ENCODE measurements at regions not wholly inside any gene's neighbourhood (a gene's known extent, or its start where the extent isn't known, plus 50 kb on each side); places are given as distances from the start of the nearest gene placed in this dataset.
A peak's percentile ranks its signal among the peaks of the same experiment; 100 is the strongest.

DNA sequence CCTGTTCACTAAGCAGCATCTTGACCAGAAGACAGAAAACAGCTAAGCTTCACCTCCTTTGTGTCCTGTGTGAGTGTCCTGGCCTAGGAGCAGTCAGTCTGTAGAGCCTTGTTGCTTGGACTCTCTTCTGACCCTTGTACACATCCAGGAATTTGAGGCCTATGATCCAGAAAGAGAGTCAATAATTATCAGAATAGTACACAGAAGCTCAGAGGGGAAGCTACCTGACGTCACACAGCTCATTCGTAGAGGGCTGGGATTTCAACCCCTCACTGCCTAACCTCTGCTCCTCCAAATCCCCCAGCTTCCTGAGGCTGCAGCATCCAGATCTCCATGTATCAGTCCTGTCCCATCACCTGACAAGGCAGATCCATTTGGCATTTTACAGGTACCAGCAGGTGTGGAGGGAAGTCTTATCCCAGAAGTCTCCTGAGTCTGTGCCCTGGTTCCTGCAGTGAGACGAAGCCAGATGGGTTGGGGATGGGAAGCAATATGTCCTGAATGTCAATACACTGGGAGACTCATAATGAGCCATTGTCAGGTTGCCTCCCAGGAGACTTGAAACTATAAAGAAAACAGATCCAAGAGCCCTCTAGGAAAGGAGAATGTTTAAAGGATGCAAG is 203.1 kb downstream of the MINAR1 start:
- CTCF ChIA-PET, result no interaction called here
- Histone ChIP-seq H3K27me3 (ENCODE audit: low read length) (peaks cover 21% of the 10 kb centered on the region), H3K4me2 (ENCODE audit: low read length) (no peak overlapping the region), H3K79me2 (ENCODE audit: low read length) (no peaks in the 10 kb centered on the region), H3F3A (ENCODE audit: low read length, unreplicated experiment) (no peaks in the 10 kb centered on the region), H2AFZ (ENCODE audit: low read length) (no peak overlapping the region), H3K4me1 (ENCODE audit: insufficient read depth, low read length) (peaks cover 8% of the 10 kb centered on the region), H3K9ac (ENCODE audit: low read length) (no peak overlapping the region), H3K4me3 (ENCODE audit: low read length) (no peak overlapping the region), H3K27ac (ENCODE audit: low read length) (no peak overlapping the region), H3K36me3 (ENCODE audit: low read depth, low read length) (no peaks in the 10 kb centered on the region), H3K9me2 (replicated peaks; ENCODE audit: low read length) (no peaks in the 10 kb centered on the region), H3K9me3 (ENCODE audit: low read length) (no peaks in the 10 kb centered on the region), H4K20me1 (ENCODE audit: low read length) (no peaks in the 10 kb centered on the region)
- TF ChIP-seq, protein P1, sequence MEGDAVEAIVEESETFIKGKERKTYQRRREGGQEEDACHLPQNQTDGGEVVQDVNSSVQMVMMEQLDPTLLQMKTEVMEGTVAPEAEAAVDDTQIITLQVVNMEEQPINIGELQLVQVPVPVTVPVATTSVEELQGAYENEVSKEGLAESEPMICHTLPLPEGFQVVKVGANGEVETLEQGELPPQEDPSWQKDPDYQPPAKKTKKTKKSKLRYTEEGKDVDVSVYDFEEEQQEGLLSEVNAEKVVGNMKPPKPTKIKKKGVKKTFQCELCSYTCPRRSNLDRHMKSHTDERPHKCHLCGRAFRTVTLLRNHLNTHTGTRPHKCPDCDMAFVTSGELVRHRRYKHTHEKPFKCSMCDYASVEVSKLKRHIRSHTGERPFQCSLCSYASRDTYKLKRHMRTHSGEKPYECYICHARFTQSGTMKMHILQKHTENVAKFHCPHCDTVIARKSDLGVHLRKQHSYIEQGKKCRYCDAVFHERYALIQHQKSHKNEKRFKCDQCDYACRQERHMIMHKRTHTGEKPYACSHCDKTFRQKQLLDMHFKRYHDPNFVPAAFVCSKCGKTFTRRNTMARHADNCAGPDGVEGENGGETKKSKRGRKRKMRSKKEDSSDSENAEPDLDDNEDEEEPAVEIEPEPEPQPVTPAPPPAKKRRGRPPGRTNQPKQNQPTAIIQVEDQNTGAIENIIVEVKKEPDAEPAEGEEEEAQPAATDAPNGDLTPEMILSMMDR (conservative IDR thresholded peaks at IDR 0.05; ENCODE audit: low read depth, low read length), result no peak
- TF ChIP-seq EZH2phosphoT487 (IDR thresholded peaks at IDR 0.05; ENCODE audit: borderline replicate concordance, low read length), result no peak
- TF ChIP-seq EZH2 (IDR thresholded peaks at IDR 0.05; ENCODE audit: low read length, unreplicated experiment), result no peak
- POLR2A ChIA-PET (ENCODE audit: unreplicated experiment), result interaction anchor here (0.6 kb wide), 1 partner anchor 424 kb away, joined by 9 read pairs; the partner anchor contains the start of gene ZFAND6
- ATAC-seq, result no peak
- no TSS peak for BruUV-seq (replicated peaks)
- DNase-seq, result no peak
- intact Hi-C loops (cut with micrococcal nuclease), result no loop called here

DNA sequence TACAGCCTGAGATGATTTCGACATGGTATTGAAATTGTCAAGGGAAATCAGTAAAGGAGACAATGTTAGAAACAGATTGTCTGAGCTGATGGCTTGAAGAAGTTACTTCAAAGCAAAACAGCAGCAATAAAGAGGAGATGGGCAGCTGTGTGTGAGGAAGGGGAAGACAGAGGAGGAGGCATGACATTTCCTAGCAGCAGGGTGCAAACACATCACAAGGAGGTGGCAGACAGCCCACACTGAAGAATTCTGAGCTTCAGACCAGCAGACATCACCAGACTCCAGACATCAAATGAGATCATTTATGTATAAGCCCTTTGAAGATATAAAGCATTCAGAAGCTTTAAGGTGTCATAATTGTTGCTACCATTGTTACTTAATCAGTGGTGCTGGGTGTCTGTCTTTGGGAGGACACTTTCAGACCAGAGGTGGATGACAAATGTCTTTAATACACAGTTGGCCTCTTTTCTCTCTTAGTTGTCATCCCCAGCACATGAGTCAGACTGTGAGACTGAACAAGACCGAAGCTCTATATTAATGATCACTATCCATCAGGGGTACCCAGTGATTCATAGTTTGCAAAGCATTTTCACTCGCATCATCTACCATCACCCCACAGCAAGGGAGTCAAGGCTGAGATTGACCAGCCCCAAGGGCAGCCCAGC is 203.9 kb downstream of the MINAR1 start:
- ATAC-seq, result no peak
- Histone ChIP-seq H3K27ac (ENCODE audit: low read length) (no peak overlapping the region), H2AFZ (ENCODE audit: low read length) (no peak overlapping the region), H3K9ac (ENCODE audit: low read length) (no peak overlapping the region), H3K9me2 (replicated peaks; ENCODE audit: low read length) (no peaks in the 10 kb centered on the region), H3K36me3 (ENCODE audit: low read depth, low read length) (no peaks in the 10 kb centered on the region), H4K20me1 (ENCODE audit: low read length) (no peaks in the 10 kb centered on the region), H3F3A (ENCODE audit: low read length, unreplicated experiment) (no peaks in the 10 kb centered on the region), H3K79me2 (ENCODE audit: low read length) (no peaks in the 10 kb centered on the region), H3K4me1 (ENCODE audit: insufficient read depth, low read length) (peaks cover 14% of the 10 kb centered on the region), H3K4me2 (ENCODE audit: low read length) (no peak overlapping the region), H3K9me3 (ENCODE audit: low read length) (no peaks in the 10 kb centered on the region), H3K27me3 (ENCODE audit: low read length) (peaks cover 21% of the 10 kb centered on the region), H3K4me3 (ENCODE audit: low read length) (no peak overlapping the region)
- no peak for TF ChIP-seq EZH2 (IDR thresholded peaks at IDR 0.05; ENCODE audit: low read length, unreplicated experiment)
- no peak for TF ChIP-seq EZH2phosphoT487 (IDR thresholded peaks at IDR 0.05; ENCODE audit: borderline replicate concordance, low read length)
- TF ChIP-seq, protein P1 (conservative IDR thresholded peaks at IDR 0.05; ENCODE audit: low read depth, low read length), result no peak
- ChIA-PET CTCF (no interaction called here), POLR2A (ENCODE audit: unreplicated experiment) (no interaction called here)
- intact Hi-C loops (cut with micrococcal nuclease), result no loop called here
- BruUV-seq (replicated peaks), result no TSS peak
- DNase-seq, result peak; percentile 7

DNA sequence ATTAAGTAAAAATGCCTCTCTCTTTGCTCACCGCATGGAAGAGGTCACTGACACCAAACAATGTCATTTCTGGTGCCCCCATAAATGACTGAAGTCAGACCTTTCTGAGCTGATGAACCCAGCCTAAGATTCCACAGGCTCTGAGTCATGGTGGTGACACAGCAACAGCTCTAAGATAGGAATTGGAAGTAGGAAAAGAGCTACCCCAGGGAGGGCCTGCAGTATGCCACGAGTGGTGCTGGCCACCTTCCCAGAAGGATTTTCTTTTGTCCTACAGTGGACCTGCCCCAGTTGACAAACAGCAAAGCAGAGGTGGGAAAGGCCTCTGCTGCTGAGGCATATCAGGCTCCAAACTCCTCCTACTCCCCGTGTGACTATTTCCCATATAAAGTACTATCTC is 208.1 kb downstream of the MINAR1 start:
- CTCF ChIA-PET, result no interaction called here
- peak; percentile 95 for ATAC-seq

More for the DNA sequence above, 208.1 kb downstream of the MINAR1 start:
- intact Hi-C loops (cut with micrococcal nuclease), result no loop called here
- Histone ChIP-seq H3K4me1 (ENCODE audit: insufficient read depth, low read length) (peaks cover 14% of the 10 kb centered on the region), H3K9me2 (replicated peaks; ENCODE audit: low read length) (no peaks in the 10 kb centered on the region), H3K4me3 (ENCODE audit: low read length) (no peak overlapping the region), H3K9me3 (ENCODE audit: low read length) (no peaks in the 10 kb centered on the region), H4K20me1 (ENCODE audit: low read length) (no peaks in the 10 kb centered on the region), H3K79me2 (ENCODE audit: low read length) (no peaks in the 10 kb centered on the region), H3F3A (ENCODE audit: low read length, unreplicated experiment) (no peaks in the 10 kb centered on the region), H3K27me3 (ENCODE audit: low read length) (no peaks in the 10 kb centered on the region), H3K9ac (ENCODE audit: low read length) (no peak overlapping the region), H3K36me3 (ENCODE audit: low read depth, low read length) (no peaks in the 10 kb centered on the region), H3K4me2 (ENCODE audit: low read length) (no peak overlapping the region), H2AFZ (ENCODE audit: low read length) (no peak overlapping the region), H3K27ac (ENCODE audit: low read length) (0 out of 2 replicates have a peak overlapping the region, but pooled peaks have one; percentile 11)
- no peak for TF ChIP-seq EZH2phosphoT487 (IDR thresholded peaks at IDR 0.05; ENCODE audit: borderline replicate concordance, low read length)
- TF ChIP-seq, protein P1 (conservative IDR thresholded peaks at IDR 0.05; ENCODE audit: low read depth, low read length), result no peak
- TF ChIP-seq EZH2 (IDR thresholded peaks at IDR 0.05; ENCODE audit: low read length, unreplicated experiment), result no peak
- peak; percentile 88 for DNase-seq
- no TSS peak for BruUV-seq (replicated peaks)
- POLR2A ChIA-PET (ENCODE audit: unreplicated experiment), result no interaction called here

Data from PC-3 (cell line).